Left renal cortex interstitium (tissue), 4 donors: ENCODE measurements at regions not wholly inside any gene's neighbourhood (a gene's known extent, or its start where the extent isn't known, plus 50 kb on each side); places are given as distances from the start of the nearest gene placed in this dataset.
"Not testable (repeated sequence)": the region's sequence is repeated elsewhere in the genome, so short reads cannot be mapped to it uniquely, and the experiment has no call there.

Source experiments
- DNase-seq, 4 donors: peaks; one replicate each; pipeline ENCODE4 v3.0.0-alpha.2; 2013; ENCODE audit warnings: low read depth in 4 of 4, low spot score in 2 of 4, missing footprints in 1 of 4

DNA sequence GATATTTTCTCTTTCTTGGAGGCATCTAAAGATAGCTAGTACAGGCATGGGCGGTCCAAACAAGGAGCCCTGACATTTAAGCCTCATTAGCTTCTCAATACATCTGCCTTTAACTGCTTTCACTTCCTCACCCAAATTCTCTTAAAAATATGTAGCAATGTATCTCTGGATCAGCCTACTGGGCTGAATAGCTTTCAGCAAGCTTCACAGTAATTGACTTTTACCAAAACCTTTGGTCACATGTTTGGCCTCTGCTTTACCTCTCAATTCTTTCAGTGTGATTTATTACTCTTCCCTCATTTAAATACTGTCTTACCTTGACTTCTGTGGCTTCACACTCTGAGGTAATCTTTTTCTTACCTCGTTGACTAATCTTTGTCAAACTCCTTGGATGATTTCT, 1618.1 kb downstream of the GRIK2 start:
- no peak for DNase-seq

DNA sequence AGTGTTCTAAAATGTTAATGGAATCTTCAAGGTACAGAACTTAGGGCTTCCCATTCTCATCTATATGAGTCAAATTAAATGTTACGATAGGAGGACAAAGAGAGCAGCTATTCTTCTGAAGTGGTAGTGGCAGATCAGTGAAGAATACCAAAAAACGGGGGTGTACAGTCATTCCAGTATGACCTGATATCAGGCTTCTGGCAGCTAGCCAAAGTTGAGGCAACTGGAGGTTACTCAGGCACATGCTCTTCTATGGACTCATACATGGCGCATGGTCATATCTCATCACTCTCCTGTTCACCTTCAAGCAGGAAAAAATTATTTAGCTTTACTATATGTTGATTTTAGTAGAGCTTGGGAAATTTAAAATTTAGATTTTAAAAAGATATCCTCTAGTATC, 1608.8 kb downstream of the GRIK2 start:
- no peak for DNase-seq

DNA sequence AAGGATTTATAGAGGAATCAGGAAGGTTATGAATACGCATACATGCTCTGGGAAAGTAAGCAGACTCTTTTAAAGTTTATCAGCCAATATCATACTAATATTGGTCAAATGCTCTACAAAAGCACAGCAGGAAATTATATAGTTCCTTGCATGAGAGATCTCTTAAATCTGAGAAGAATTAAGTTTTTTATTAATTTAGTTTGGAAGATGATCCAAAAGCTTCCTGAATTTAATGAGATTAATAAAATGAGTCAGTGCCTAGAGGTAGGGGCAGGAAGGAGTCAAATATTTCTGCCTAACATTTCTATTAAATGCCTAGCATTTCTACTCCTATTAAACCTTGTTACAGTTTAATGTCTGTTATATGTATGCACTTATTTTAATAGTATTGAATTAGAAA, 1608.2 kb downstream of the GRIK2 start:
- no peak for DNase-seq

DNA sequence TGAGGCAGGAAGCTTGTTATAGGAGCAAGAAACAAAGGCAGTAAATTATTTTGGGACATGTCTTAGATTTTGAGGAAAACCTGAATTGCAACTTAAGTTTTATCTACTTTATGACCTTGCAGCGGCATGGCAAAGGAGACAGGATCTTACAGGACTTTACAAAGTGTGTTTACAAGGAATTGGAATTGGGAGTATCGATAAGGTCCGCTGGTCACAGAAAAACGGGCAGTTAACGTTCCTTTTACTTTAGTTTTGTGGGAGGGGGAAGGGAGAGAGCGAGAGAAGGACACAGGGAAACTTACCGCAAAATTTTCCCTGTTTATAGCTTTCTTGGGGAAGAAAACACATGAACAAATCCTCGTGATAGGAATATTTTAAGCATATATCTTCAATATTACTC, 1607.2 kb downstream of the GRIK2 start:
- DNase-seq: peak in 1 of 4 donors; percentile 55

DNA sequence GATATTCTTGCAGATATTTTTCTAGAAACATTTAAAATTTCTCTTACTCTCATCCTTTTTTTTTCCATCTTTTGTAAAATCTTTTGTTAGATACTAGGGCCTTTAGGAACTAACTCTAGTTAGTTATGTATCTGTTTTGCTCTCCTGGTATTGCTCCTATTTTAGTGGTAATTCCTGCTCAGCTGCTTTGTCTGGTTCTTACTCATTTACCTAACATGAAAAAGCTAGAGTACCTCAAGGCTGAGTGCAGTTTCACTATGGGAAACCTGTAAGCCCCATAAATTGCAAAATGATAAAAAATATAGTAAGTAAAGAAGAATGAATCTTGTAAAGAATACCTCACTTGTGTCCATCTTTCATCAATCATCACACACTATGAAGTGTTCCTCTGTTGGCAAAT, 1602.0 kb downstream of the GRIK2 start:
- no peak for DNase-seq

DNA sequence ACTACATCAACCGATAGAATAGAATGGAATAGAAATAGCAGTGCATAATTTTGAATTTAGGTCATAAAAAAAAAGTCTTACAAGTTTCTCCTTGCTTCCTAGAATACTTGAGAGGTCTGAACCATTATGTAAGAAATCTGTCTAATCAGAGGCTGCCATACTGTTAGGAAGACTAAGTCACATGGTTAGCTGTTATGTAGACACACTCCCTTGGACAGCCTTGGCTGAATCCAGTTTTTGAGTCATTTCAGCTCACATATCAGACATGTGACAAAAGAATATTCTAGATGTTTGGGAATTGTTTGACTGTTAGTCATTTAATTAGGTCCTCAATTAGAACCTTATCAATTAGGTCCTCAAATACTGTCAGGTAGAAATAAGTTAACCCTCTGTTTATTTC, 1601.4 kb downstream of the GRIK2 start:
- no peak for DNase-seq

DNA sequence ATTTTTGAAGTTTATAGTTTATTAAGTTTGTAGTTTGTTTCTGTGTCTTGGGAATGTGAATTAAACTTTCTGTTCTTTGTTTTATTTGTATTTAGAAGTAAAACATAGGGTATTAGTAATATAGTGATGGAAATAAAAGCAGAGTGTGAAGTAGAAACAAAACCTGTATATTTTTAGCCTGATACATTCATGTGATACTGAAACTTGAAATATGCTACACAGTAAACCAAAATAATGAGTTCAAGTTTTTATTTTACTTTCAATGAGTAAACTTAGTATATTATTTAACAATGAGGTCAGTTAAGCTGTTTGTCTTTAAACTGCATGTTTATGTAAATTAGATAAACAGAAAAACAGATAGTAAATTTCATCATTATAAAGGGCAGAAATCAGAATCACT, 1592.6 kb downstream of the GRIK2 start:
- no peak for DNase-seq

DNA sequence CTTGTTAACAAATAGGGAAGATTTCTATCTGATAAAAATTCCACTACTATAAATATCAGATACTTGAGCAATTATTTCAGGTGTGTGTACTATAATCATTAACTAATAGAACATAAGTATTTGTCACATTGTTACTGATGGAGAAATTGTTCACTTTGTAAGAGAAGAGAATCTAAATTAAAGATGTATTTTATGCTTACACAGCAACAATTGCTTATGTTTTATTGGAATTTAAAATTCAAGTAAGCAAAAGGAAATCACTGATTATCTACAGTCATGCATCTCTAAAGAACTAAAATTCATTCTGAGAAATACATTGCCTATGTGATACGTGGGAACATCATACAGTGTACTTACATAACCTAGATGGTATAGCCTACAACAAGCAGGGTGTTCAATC, 1590.8 kb downstream of the GRIK2 start:
- DNase-seq: no peak

DNA sequence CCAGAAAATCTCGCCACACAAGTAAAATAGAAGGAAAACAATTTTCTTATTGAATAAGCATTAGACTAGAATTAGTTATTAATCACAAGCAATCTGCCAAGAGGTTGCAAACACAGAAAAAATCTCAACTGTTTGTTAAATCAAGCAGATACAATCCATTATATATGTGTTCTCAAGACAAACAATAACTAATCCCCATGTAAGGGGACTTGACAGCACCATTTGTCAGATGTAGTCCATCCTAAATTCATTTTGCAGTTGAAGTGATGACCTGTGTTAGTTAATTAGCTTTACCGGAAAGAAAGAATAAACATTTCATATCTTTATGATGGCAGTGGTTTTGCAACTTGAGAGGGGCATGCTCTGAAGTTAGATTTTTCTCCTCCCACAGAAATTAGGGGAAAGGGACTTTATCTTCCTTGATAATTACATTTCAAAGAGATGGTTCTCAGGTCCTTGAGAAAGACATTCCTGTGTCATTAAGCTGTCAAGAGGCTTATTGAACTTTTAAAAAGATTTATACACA, 1588.0 kb downstream of the GRIK2 start:
- no peak for DNase-seq

DNA sequence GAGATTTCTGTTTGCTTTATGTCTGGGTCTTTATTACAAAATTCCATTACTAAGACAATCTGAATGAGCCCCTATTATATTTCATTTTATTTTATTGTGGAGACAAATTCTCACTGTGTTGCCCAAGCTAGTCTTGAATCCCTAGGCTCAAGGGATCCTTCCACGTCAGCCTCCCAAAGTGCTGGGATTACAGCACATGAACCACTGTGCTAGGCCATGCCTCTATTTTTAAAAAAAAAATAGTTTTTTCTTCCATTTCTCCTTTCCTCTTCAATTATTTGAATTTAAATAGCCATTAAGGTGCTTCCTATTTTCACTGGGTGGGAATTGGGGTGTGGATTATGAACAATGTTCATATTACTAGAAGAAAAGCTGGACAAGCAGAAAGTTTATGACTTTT, 1587.4 kb downstream of the GRIK2 start:
- DNase-seq: no peak

DNA sequence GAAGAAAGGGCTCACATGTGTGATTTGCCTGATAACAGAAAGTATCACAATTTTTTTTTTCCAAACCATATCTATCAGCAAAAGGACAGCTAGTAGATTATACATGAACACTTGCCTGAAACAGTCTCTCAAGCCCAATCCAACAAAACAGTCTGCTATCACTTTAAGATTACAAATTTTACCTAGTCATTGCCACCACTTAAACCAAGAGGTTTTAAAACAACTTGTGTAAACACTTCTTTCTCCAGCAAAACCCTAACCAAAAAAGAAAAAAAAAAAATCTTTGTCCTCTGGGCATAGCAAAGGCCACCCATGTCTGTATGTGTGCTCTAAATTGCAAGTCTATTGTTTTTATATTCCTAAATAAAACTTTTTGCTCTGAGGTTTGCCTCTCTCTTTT, 1568.4 kb downstream of the GRIK2 start:
- DNase-seq: no peak

DNA sequence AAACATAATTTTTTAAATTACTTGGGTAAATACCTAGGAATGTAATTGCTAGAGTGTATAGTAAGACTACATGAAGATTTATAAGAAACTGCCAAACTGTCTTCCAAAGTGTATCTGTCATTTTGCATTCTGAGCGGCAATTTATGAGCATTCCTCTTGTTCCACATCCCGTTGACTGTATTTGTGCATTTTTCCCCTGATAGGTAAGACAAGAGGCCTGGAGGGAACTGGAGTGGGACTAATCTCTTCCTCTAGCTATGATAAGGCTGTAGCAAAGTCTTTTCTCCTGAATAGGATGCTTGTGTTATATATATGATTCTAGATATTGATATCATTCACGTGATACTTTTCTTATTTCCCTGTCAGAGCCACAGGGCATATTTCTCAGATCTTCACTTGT, 1557.5 kb downstream of the GRIK2 start:
- DNase-seq: no peak

DNA sequence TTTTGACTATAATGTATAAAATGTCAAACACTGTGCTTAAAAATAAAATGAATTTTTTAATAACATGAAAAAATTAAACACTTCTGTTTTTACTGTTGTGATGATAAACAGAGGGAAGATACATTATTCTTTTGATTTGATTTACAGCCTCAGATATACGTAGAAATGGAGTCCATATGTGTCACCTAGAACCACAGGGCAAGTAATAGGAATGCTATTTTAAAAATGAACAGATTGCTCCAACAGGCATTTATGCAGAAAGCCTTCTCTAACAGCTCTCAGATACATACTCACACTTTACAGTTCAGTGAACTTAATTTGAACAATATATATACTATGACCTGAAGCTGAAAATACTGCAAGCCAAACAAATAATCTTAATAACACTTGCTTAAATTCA, 1551.0 kb downstream of the GRIK2 start:
- DNase-seq: no peak

DNA sequence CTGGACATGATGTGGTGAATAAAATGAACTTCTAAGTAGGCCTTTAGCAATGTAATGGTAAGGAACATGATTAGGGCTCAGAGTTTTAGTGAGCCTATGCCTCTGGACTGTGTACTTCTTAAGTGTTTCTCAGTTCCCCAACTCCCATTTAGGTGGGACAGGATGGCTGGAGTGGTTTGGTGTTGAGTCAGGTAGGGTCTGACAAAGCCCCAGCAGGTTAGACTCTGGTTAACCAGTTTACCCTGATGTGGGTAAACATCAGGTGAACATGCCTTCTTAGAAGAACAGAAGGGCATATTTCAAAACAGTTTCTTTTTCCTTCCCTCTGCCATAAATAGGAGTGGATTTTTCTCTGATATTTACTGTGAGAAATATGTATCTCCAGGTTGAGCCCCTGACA, 1548.7 kb downstream of the GRIK2 start:
- no peak for DNase-seq

DNA sequence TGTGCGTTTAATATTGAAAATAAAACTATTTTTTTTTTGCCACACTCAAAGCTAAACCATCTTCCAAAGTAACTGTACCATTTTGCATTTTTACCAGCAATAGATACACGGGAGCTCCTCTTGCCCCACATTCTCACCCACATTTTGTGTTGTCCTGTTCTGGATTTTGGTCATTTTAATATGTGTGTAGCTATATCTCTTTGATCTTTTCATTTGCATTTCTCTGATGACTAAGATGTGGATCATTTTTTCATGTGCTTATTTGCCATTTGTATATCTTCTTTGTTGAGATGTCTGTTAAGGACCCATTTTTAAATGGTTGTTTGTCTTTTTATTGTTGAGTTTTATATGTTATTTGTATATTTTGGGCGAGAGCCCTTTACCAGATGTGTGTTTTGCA, 1543.5 kb downstream of the GRIK2 start:
- DNase-seq: no peak

DNA sequence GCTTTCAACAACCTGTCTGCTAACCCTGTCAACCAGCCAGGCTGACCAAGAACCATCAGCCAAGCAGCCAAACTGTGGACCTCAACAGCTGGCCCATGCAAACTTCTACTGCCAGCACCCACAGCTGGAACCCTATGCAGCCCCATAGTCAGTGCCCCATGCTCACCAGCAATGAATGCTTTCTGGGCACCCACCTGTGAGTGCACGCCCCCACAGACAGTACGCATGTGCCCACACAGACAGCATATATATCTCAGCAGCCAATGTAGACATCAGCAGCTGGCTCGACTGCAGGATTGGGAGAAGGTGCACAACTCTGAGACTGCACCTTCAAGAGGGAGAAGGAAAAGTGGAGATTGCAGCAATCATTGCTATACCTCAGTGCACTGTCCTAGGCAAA, 1534.6 kb downstream of the GRIK2 start:
- no peak for DNase-seq

DNA sequence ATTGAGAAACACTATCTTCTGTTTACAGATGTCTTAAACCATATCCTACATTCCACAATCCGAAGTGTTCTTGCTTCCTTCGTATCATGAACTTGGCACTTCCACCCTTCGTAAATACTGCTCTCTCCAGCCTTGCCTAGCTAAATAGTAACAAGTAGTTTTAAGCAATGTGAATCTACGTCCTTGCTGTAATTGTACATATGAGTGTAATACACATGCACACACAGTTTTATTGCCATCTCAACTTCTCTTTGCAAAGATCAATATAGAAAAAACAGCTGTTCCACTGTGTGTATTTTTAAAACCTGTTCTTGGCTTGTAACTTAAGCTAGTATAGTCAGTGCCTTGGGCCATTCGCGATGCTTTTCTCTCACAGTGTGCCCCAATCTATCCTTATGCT, 1524.7 kb downstream of the GRIK2 start:
- no peak for DNase-seq

DNA sequence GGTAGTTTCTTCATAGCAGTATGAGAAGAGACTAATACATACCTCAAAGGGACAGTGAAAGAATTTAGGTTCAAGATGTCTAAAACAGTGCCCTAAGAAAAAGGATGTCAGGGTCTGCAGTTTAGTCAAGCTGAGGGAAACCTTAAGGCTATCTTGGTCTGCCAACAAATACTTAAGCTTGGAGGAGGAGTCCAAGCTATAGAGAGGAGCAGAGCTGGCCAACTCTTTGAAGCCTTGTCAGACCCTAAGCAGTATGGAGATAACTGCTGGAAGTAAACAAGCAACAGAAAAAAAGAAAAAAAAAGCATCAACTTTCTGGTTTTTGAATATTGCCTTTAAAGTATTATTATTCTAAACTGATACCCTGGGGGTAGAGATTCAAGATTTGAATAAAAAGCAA, 1518.1 kb downstream of the GRIK2 start:
- no peak for DNase-seq

DNA sequence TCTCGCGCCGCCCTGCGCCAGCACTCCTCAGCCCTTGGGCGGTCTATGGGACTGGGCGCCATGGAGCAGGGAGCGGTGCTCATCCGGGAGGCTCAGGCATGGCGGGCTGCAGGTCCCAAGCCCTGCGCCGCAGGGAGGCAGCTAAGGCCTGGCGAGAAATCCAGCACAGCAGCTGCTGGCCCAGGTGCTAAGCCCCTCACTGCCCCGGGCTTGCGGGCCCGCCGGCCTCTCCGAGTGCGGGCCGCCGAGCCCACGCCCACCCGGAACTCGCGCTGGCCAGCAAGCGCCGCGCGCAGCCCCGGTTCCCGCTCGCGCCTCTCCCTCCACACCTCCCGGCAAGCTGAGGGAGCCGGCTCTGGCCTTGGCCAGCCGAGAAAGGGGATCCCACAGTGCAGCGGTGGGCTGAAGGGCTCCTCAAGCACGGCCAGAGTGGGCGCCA, 1517.2 kb downstream of the GRIK2 start:
- DNase-seq: not testable (repeated sequence)

DNA sequence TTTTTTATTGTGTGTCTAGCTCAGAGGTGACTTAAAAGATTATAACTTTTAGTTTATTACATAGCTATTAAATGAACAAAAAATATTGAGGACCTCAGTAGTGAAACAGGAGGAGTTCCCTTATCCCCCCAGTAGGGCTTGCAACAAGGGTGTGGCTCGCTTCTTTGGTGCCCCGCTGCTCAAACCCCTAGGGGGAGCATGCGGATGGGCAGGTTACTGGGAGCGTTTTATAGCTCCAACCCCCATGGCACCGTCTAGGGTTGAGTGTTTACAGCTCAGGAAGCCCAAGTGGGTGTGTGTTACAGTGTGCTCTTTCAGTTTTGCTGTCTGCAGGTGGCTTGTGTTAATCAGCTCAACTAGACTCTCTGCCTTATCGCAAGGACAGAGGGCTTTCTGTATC, 1513.7 kb downstream of the GRIK2 start:
- no peak for DNase-seq

DNA sequence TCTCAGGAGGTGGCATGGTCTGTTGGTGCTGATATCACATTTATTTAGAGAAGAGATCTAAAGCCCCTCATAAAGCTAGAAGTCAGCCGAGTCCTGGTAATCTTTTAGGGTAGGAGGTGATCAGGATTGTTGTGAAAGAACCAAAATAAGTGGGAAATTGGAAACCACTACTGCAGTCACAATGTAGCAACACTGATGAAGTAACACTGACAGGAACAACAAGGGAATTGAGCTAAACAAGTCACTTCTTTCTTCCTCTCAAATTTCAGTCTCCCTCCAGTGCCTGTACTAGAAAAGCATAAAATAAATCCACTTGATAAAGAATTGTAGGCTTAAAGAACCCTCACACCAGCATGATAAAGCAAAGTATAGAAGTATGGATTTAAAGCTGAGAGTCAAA, 1509.0 kb downstream of the GRIK2 start:
- DNase-seq: peak in 1 of 4 donors; percentile 6

DNA sequence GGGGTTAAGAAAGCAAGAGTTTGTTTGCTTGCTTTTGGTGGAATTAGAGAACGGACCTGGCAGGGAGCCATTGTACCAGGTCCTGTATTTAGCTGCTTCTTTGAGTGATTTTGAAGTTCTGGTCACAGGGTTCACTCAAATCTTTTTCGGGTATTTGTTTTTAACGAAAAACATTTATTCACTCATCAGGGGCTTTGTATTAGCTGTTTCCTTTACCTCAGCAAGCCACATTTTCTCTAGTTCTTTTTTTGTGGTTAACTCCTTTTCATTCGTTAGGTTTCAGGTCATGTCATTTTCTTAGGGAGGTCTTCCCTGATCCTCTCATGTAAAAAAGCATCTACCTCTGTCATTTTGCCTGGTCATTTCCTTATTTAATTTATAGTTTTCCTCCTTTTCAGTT, 1502.2 kb downstream of the GRIK2 start:
- no peak for DNase-seq

DNA sequence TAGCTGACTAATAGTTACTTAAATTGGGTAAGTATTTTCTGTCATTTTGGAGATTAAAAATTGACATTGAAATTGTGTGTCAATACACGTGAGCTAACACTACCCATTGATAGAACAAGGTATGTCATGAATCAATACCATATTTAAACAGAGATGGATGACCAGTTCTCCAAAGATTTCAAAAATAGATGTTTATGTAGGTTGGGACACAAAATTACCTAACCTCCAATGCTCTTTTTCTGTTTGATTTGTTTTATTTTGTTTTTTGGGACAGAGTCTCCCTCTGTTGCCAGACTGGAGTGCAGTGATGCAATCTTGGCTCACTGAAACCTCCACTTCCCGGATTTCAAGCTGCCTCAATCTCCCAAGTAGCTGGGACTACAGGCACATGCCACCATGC, 1491.7 kb downstream of the GRIK2 start:
- no peak for DNase-seq
